Lower leg skin (tissue), 4 donors: ENCODE measurements at regions not wholly inside any gene's neighbourhood (a gene's known extent, or its start where the extent isn't known, plus 50 kb on each side); places are given as distances from the start of the nearest gene placed in this dataset.

Experiments
- DNase-seq, 2 donors: peaks; one replicate each; pipeline ENCODE4 v3.0.0-alpha.2; 2019; ENCODE audit warnings: low spot score in 2 of 2
- H3K4me3 ChIP-seq: fragments of 200-600 bp; sonication (generic); 2 replicates; pipeline ENCODE4 v1.5.1; 2017; ENCODE audit warnings: mild to moderate bottlenecking, low read depth; ENCODE audit not compliant: poor library complexity, severe bottlenecking
- POLR2A ChIP-seq, 2 donors: fragments of 450-650 bp; IDR thresholded peaks; one replicate each; pipeline ENCODE4 v1.6.1; 2016 to 2017; ENCODE audit warnings: antibody characterized with exemption in 2 of 2, mild to moderate bottlenecking in 1 of 2, moderate library complexity in 1 of 2
- WGBS, 2 donors: methylation state at CpG; one replicate each; pipeline ENCODE4 v1.1.5; 2018; 5-methylcytosine and 5-hydroxymethylcytosine counted together
- intact Hi-C: fragments of 100-400 bp; cut with DNase I; formaldehyde crosslinking; loops from one replicate; pipeline ENCODE4 v1.15.0; 2023; ENCODE audit warnings: low total_unique reads
- TF ChIP-seq, protein P1 (sequence below), 3 donors: fragments of 450-650 bp; IDR thresholded peaks; one replicate each; pipeline ENCODE4 v1.5.1; 2016; ENCODE audit warnings: antibody characterized with exemption in 3 of 3, mild to moderate bottlenecking in 3 of 3, moderate library complexity in 2 of 3

DNA sequence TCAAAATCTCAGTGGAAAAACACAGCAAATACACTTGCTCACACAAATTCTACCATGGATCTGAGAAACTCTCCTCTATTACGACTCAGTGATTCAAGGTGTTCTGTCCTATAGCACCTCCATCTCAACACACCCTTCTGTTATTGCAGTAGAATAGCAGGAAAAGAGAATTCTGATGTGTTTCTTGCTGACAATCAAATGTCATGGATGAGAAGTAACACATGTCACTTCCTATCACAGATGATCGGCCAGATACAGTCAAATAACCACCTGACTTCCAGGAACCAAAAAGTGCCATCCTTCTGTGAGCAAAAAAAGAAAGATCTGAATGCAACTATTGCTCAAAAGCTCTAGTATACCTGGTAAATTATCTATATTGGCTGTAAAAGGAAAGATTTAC lies 734.2 kb upstream of the GBE1 start:
- no peak overlapping the region for H3K4me3 ChIP-seq
- DNase-seq: no peak
- no peak for TF ChIP-seq POLR2A (IDR thresholded peaks at IDR 0.05)
- TF ChIP-seq, protein P1, sequence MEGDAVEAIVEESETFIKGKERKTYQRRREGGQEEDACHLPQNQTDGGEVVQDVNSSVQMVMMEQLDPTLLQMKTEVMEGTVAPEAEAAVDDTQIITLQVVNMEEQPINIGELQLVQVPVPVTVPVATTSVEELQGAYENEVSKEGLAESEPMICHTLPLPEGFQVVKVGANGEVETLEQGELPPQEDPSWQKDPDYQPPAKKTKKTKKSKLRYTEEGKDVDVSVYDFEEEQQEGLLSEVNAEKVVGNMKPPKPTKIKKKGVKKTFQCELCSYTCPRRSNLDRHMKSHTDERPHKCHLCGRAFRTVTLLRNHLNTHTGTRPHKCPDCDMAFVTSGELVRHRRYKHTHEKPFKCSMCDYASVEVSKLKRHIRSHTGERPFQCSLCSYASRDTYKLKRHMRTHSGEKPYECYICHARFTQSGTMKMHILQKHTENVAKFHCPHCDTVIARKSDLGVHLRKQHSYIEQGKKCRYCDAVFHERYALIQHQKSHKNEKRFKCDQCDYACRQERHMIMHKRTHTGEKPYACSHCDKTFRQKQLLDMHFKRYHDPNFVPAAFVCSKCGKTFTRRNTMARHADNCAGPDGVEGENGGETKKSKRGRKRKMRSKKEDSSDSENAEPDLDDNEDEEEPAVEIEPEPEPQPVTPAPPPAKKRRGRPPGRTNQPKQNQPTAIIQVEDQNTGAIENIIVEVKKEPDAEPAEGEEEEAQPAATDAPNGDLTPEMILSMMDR (IDR thresholded peaks at IDR 0.05): no peak
- intact Hi-C loops: no loop called here
- 75 to 92% methylated on average over 2 of the region's 2 CpGs for WGBS, 2 donors

DNA sequence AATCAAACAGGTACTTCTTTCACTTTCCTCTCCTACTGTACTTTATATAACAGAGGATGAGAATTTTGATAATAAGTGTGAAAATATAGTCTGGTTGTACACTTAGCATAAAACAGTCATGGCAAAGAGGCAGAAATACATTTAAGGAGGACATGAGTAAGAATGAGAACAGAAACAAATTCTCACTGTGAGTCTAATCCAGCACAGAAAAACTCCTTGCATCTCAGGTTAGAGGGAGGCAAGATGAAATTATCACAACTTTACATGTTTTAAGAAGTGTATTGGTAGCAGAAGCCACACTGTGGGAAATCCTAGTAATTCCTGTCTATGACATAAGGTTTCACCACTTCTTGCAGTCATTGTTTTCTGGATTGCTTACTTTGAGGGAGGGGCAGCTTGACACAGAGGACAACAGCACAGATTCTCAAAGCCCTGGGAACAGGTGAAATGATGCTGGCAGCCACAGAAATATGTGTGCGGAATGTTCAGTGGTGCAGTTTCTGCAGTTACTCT lies 733.6 kb upstream of the GBE1 start:
- WGBS, 2 donors: 95 to 97% methylated on average over 1 of the region's 1 CpG

DNA sequence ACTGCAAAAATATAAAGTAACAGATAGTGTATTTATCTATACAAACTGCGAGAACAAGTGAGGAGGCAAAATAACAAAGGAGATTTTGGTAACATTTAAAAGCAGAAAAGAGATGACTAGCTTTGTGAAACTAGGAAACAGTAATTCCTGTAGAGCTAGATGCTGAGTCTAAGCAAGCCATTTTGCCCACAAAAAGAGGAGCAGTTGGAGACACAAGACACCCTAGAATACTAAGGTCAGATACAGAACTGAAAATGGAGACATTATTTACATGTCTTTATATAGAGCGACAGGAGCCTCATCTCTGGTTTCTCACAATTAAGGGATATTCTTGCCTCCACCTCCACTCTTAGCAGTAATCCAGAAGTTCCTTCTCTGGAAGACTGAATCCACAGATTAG lies 732.4 kb upstream of the GBE1 start:
- intact Hi-C loops: no loop called here
- 91 to 92% methylated on average over 2 of the region's 2 CpGs for WGBS, 2 donors
- DNase-seq: no peak
- no peak overlapping the region for H3K4me3 ChIP-seq
- TF ChIP-seq, protein P1 (IDR thresholded peaks at IDR 0.05): no peak
- no peak for TF ChIP-seq POLR2A (IDR thresholded peaks at IDR 0.05)

More for the DNA sequence above, 733.6 kb upstream of the GBE1 start:
- TF ChIP-seq POLR2A (IDR thresholded peaks at IDR 0.05): no peak
- TF ChIP-seq, protein P1 (IDR thresholded peaks at IDR 0.05): no peak
- no peak for DNase-seq
- intact Hi-C loops: no loop called here
- no peak overlapping the region for H3K4me3 ChIP-seq

DNA sequence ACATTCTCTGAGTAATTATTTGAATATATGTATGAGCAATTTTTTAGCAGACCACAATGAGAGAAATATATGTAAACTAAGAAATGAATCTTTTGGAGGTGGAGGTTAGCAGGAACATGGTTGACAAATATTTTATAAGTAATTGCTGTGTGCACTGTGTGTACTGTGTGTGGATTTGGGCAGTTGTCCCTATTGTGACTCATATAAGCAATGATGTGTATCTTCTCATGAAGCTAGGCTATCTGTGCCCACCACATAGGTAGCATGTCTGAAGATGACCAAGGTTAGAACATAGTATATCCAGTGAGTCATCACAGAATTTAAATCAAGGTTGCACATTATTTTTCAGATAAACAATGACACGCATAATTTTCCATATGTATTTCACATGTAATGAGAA lies 713.9 kb upstream of the GBE1 start:
- no peak for TF ChIP-seq POLR2A (IDR thresholded peaks at IDR 0.05)
- 92 to 100% methylated on average over 1 of the region's 1 CpG for WGBS, 2 donors

DNA sequence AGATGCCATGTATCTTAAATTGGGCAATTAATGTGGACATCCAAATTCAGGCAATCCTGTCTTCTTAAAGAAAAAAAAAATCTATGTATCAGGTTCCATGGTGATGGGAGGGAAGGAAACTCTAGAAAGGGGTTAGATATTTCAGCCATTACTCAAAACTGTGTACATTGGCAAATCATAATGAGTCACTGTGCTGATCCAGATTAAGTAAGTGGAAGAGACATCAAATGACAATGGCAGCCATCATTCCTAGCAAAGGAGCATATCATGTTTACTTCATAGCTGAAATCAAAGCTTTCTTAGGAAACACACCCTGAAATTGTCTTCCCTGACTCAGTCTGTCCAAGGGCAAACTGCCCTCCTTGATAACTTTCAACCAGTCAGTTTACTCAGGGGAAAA lies 713.3 kb upstream of the GBE1 start:
- TF ChIP-seq, protein P1 (IDR thresholded peaks at IDR 0.05): no peak
- no peak for TF ChIP-seq POLR2A (IDR thresholded peaks at IDR 0.05)
- intact Hi-C loops: no loop called here
- H3K4me3 ChIP-seq: no peak overlapping the region

More for the DNA sequence above, 713.9 kb upstream of the GBE1 start:
- intact Hi-C loops: no loop called here
- H3K4me3 ChIP-seq: no peak overlapping the region
- DNase-seq: no peak

DNA sequence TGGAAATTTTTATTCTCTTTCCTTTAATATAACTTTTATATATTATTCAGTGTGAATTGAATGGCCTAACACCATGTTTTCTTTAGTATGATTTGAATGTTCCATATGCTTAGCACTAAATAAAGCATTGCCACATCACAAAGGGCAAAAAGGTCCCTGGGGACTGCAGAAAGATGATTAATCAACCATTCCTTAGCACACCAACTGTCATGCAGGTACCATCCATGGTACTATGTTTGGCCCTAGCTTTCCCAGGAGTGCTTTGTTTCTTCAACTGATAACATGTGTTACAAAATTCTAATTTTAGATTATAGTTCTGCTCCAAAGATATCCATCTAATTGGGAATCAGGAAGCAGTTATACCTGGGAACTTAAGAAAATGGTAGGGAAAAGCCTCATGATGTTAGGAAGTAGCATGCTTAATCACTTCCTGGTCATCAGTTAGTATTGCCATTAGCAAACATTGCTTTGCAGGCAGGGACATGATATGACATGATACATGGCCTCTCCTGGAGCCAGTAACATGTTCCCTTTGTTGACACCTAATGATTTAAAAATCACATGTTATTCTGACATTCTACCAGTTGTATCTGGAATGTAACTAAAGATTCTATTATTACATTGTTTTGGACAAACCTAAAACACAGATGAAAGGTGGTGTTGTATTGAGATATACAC lies 712.6 kb upstream of the GBE1 start:
- TF ChIP-seq POLR2A (IDR thresholded peaks at IDR 0.05): no peak
- TF ChIP-seq, protein P1 (IDR thresholded peaks at IDR 0.05): no peak
- no peak overlapping the region for H3K4me3 ChIP-seq
- intact Hi-C loops: no loop called here
- no peak for DNase-seq

More for the DNA sequence above, 713.3 kb upstream of the GBE1 start:
- DNase-seq: no peak
